ENCODE measurements at regions not wholly inside any gene's neighbourhood (a gene's known extent, or its start where the extent isn't known, plus 50 kb on each side); places are given as distances from the start of the nearest gene placed in this dataset.

GRCh38 chr3:148408667-148409066, 289.0 kb upstream of the AGTR1 start:
- no TSS peak for BruUV-seq (replicated peaks)
- in situ Hi-C loops (cut with HindIII; ENCODE audit: low pct_unique_long_range_greater_than_20kb, low sequenced_read_pairs) (no loop called here), intact Hi-C loops (cut with micrococcal nuclease; ENCODE audit: unreplicated experiment) (no loop called here)
- Histone ChIP-seq H3K36me3 (ENCODE audit: control insufficient read depth, insufficient read depth, low read length) (no peaks in the 10 kb centered on the region), H3K4me3 (ENCODE audit: low read depth in 2 of 2, low read length in 2 of 2) (no peak overlapping the region), H3K27me3 (ENCODE audit: control insufficient read depth, insufficient read depth, low read length) (no peaks in the 10 kb centered on the region; the same call in 1 of the 2 replicates), H3K27ac (ENCODE audit: low read length) (no peak overlapping the region), H3K9me3 (ENCODE audit: control insufficient read depth, insufficient read depth, low read depth, low read length) (no peaks in the 10 kb centered on the region), H3K4me1 (ENCODE audit: control insufficient read depth, insufficient read depth, low read length) (no peaks in the 10 kb centered on the region)
- TF ChIP-seq TCF7L2 (IDR thresholded peaks at IDR 0.05; ENCODE audit: low read depth, low read length): no peak
- no peak for TF ChIP-seq REST (IDR thresholded peaks at IDR 0.05; ENCODE audit: insufficient read depth in 1 of 2, low read depth in 2 of 2, low read length in 1 of 2)
- TF ChIP-seq SIN3A (IDR thresholded peaks at IDR 0.05; ENCODE audit: borderline replicate concordance, insufficient read depth, low read depth, low read length): no peak
- no peak for TF ChIP-seq CTCF (IDR thresholded peaks at IDR 0.05)
- TF ChIP-seq POLR2AphosphoS5 (IDR thresholded peaks at IDR 0.05; ENCODE audit: low read depth, low read length): no peak
- DNase-seq (ENCODE audit: low read depth, low spot score) (no peak), ATAC-seq (no peak)
- ChIA-PET POLR2A (no interaction called here), CTCF (no interaction called here)

GRCh38 chr3:148420242-148420641, 277.5 kb upstream of the AGTR1 start:
- no TSS peak for BruUV-seq (replicated peaks)
- ChIA-PET CTCF (no interaction called here), POLR2A (no interaction called here)
- no peak for TF ChIP-seq CTCF (IDR thresholded peaks at IDR 0.05)
- no peak for TF ChIP-seq TCF7L2 (IDR thresholded peaks at IDR 0.05; ENCODE audit: low read depth, low read length)
- no peak for TF ChIP-seq POLR2AphosphoS5 (IDR thresholded peaks at IDR 0.05; ENCODE audit: low read depth, low read length)
- no peak for TF ChIP-seq REST (IDR thresholded peaks at IDR 0.05; ENCODE audit: insufficient read depth in 1 of 2, low read depth in 2 of 2, low read length in 1 of 2)
- no peak for TF ChIP-seq SIN3A (IDR thresholded peaks at IDR 0.05; ENCODE audit: borderline replicate concordance, insufficient read depth, low read depth, low read length)
- Histone ChIP-seq H3K27me3 (ENCODE audit: control insufficient read depth, insufficient read depth, low read length) (no peaks in the 10 kb centered on the region), H3K9me3 (ENCODE audit: control insufficient read depth, insufficient read depth, low read depth, low read length) (no peaks in the 10 kb centered on the region), H3K4me1 (ENCODE audit: control insufficient read depth, insufficient read depth, low read length) (no peaks in the 10 kb centered on the region), H3K27ac (ENCODE audit: low read length) (no peak overlapping the region), H3K36me3 (ENCODE audit: control insufficient read depth, insufficient read depth, low read length) (no peaks in the 10 kb centered on the region), H3K4me3 (ENCODE audit: low read depth in 2 of 2, low read length in 2 of 2) (no peak overlapping the region)
- in situ Hi-C loops (cut with HindIII; ENCODE audit: low pct_unique_long_range_greater_than_20kb, low sequenced_read_pairs) (no loop called here), intact Hi-C loops (cut with micrococcal nuclease; ENCODE audit: unreplicated experiment) (no loop called here)
- ATAC-seq (no peak), DNase-seq (ENCODE audit: low read depth, low spot score) (no peak)

All from Panc1 (cell line).